Panc1 (cell line): ENCODE measurements at regions not wholly inside any gene's neighbourhood (a gene's known extent, or its start where the extent isn't known, plus 50 kb on each side); places are given as distances from the start of the nearest gene placed in this dataset.

Source experiments
- CTCF ChIP-seq: fragments of 450-650 bp; IDR thresholded peaks from 2 replicates; pipeline ENCODE4 v1.5.1; 2017; ENCODE audit warnings: mild to moderate bottlenecking
- POLR2AphosphoS5 ChIP-seq: IDR thresholded peaks from 2 replicates; pipeline ENCODE4 v1.6.1; 2012; ENCODE audit warnings: mild to moderate bottlenecking, low read depth, low read length, moderate library complexity
- REST ChIP-seq, 2 experiments: IDR thresholded peaks; 2 replicates each; pipeline ENCODE4 v1.6.1; 2011 to 2012; ENCODE audit warnings: low read depth in 2 of 2, control low read depth in 1 of 2, low read length in 1 of 2, mild to moderate bottlenecking in 1 of 2, moderate library complexity in 1 of 2; ENCODE audit not compliant: insufficient read depth in 1 of 2

GRCh38 chr5:39624890-39625289, 200.1 kb upstream of the DAB2 start:
- TF ChIP-seq CTCF = no peak
- no peak for TF ChIP-seq REST (IDR thresholded peaks at IDR 0.05; ENCODE audit: insufficient read depth in 1 of 2, low read depth in 2 of 2, low read length in 1 of 2)
- TF ChIP-seq POLR2AphosphoS5 = no peak
